ENCODE measurements at regions not wholly inside any gene's neighbourhood (a gene's known extent, or its start where the extent isn't known, plus 50 kb on each side); places are given as distances from the start of the nearest gene placed in this dataset.

- TF ChIP-seq EZH2 (IDR thresholded peaks at IDR 0.05) (no peak), POLR2AphosphoS5 (IDR thresholded peaks at IDR 0.05; ENCODE audit: borderline replicate concordance, low read depth, low read length) (no peak)
Observed at GRCh38 chr17:71360301-71360700, 760.5 kb upstream of the SOX9 start.
